HepG2 (cell line): ENCODE measurements at regions not wholly inside any gene's neighbourhood (a gene's known extent, or its start where the extent isn't known, plus 50 kb on each side); places are given as distances from the start of the nearest gene placed in this dataset.

Source experiments
- ATAC-seq: fragments of 200-7000 bp; cut with Tn5 transposase; 3 replicates; pipeline ENCODE4 v1.9.1; 2020; ENCODE audit warnings: mild to moderate bottlenecking, moderate library complexity
- BruUV-seq: library from RNA; stranded (reverse); fragments of 400-500 nt; replicated peaks from 2 replicates; lab custom pipeline; 2021; lab: Mats Ljungman, UMichigan
- CTCF ChIA-PET: fragments of 300-600 bp; formaldehyde crosslinking; extraction: SDS; loops from one replicate; lab custom pipeline; 2021; ENCODE audit warnings: low total read pairs, inconsistent platforms, low intra/inter-chr PET ratio; lab: Yijun Ruan, JAX
- POLR2A ChIA-PET: fragments of 350-600 bp; sonication (Branson Sonifier 250); formaldehyde crosslinking; loops from one replicate; lab custom pipeline; 2020; ENCODE audit warnings: antibody characterized with exemption, inconsistent platforms; lab: Yijun Ruan, JAX
- DNase-seq: peaks from one replicate; pipeline ENCODE4 v3.0.0-alpha.2; 2015; ENCODE audit warnings: low spot score
- FAIRE-seq: peaks from 3 replicates; lab custom pipeline; 2011; peaks lifted over from hg19 to GRCh38; lab: Jason Lieb, UNC
- H2AFZ ChIP-seq: one replicate; pipeline ENCODE4 v1.6.1; 2011; ENCODE audit warnings: low read length, inconsistent platforms
- H3K27ac ChIP-seq: fragments of 300-600 bp; 3 replicates; pipeline ENCODE4 v1.8.0; 2011; ENCODE audit warnings: mixed run types, mild to moderate bottlenecking, mixed read lengths, low read length, inconsistent platforms; ENCODE audit not compliant: insufficient read depth; ENCODE audit errors: extremely low read length
- H3K27me3 ChIP-seq, 2 experiments: fragments of 200-600 bp in 1 of 2; 2 replicates in 1 of 2; 3 replicates in 1 of 2; pipeline versions ENCODE4 v1.6.0 to v1.8.0; 2011; ENCODE audit warnings: low read length in 2 of 2, mild to moderate bottlenecking in 2 of 2, moderate library complexity in 2 of 2, inconsistent platforms in 1 of 2; ENCODE audit not compliant: insufficient read depth in 2 of 2, control insufficient read depth in 1 of 2
- H3K36me3 ChIP-seq, 2 experiments: fragments of 200-600 bp in 1 of 2; replicated peaks in 1 of 2; 2 replicates in 1 of 2; 3 replicates in 1 of 2; pipeline versions ENCODE4 v1.5.1 to v1.8.0; 2011; ENCODE audit warnings: low read length in 2 of 2, inconsistent platforms in 1 of 2; ENCODE audit not compliant: insufficient read depth in 2 of 2, control insufficient read depth in 1 of 2
- H3K4me1 ChIP-seq: 2 replicates; pipeline ENCODE4 v1.5.1; 2012; ENCODE audit warnings: low read length, inconsistent platforms; ENCODE audit not compliant: insufficient read depth
- H3K4me2 ChIP-seq: 2 replicates; pipeline ENCODE4 v1.6.0; 2011; ENCODE audit warnings: low read depth, low read length, inconsistent platforms
- H3K4me3 ChIP-seq, 3 experiments: fragments of 200-600 bp in 1 of 3; sonication (generic), shearing (Covaris generic) in 1 of 3; replicated peaks in 1 of 3; 2 replicates each; pipeline ENCODE4 v1.5.1; 2011 to 2016; ENCODE audit warnings: low read length in 3 of 3, inconsistent platforms in 2 of 3, low read depth in 2 of 3, mild to moderate bottlenecking in 2 of 3, control low read depth in 1 of 3, mixed read lengths in 1 of 3; ENCODE audit not compliant: insufficient read depth in 1 of 3
- H3K79me2 ChIP-seq: one replicate; pipeline ENCODE4 v1.6.1; 2011; ENCODE audit warnings: low read length, inconsistent platforms; ENCODE audit not compliant: insufficient read depth
- H3K9ac ChIP-seq: 2 replicates; pipeline ENCODE4 v1.6.0; 2011; ENCODE audit warnings: mild to moderate bottlenecking, low read depth, low read length, inconsistent platforms; ENCODE audit not compliant: insufficient read depth
- H3K9me3 ChIP-seq: 2 replicates; pipeline ENCODE4 v1.5.1; 2012; ENCODE audit warnings: mild to moderate bottlenecking, low read length
- H4K20me1 ChIP-seq: 2 replicates; pipeline ENCODE4 v1.6.0; 2011; ENCODE audit warnings: inconsistent platforms, mild to moderate bottlenecking, low read length, moderate library complexity; ENCODE audit not compliant: insufficient read depth
- ATF2 ChIP-seq: sonication (generic); formaldehyde crosslinking; IDR thresholded peaks from 2 replicates; pipeline ENCODE4 v1.4.0; 2020; ENCODE audit warnings: missing genetic modification reagents
- CENPT ChIP-seq: sonication (generic); formaldehyde crosslinking; IDR thresholded peaks from 2 replicates; pipeline ENCODE4 v1.8.0; 2022; ENCODE audit warnings: low read depth, mild to moderate bottlenecking, moderate library complexity, missing genetic modification reagents
- FOXP4 ChIP-seq: sonication (generic); formaldehyde crosslinking; IDR thresholded peaks from 2 replicates; pipeline ENCODE4 v1.4.0; 2020; ENCODE audit warnings: missing genetic modification reagents
- HNF1B ChIP-seq: sonication (generic); formaldehyde crosslinking; IDR thresholded peaks from 2 replicates; pipeline ENCODE4 v1.5.1; 2020; ENCODE audit warnings: mild to moderate bottlenecking, moderate library complexity, missing genetic modification reagents
- HOXA7 ChIP-seq: sonication (generic); formaldehyde crosslinking; IDR thresholded peaks from 2 replicates; pipeline ENCODE4 v1.8.1; 2022; ENCODE audit warnings: mild to moderate bottlenecking, missing genetic modification reagents, moderate library complexity
- KAT8 ChIP-seq: IDR thresholded peaks from 2 replicates; pipeline ENCODE4 v1.6.1; 2016; ENCODE audit warnings: missing genetic modification reagents, missing compliant biosample characterization
- KDM2A ChIP-seq: sonication (generic); formaldehyde crosslinking; IDR thresholded peaks from 2 replicates; pipeline ENCODE4 v1.4.0; 2020; ENCODE audit warnings: low read depth, missing genetic modification reagents, borderline replicate concordance
- NCOR1 ChIP-seq: fragments of 200-600 bp; sonication (generic); IDR thresholded peaks from 2 replicates; pipeline ENCODE4 v1.7.0; 2017; ENCODE audit warnings: antibody characterized with exemption, low read length, borderline replicate concordance
- NFE2L2 ChIP-seq: fragments of 150-350 bp; IDR thresholded peaks from 2 replicates; pipeline ENCODE4 v1.6.1; 2014; ENCODE audit warnings: low read length
- NR1H2 ChIP-seq: sonication (generic); formaldehyde crosslinking; IDR thresholded peaks from 2 replicates; pipeline ENCODE4 v1.8.1; 2022; ENCODE audit warnings: low read depth, missing genetic modification reagents, borderline replicate concordance
- SNAPC2 ChIP-seq: sonication (generic); formaldehyde crosslinking; IDR thresholded peaks from 2 replicates; pipeline ENCODE4 v1.8.1; 2022; ENCODE audit warnings: mild to moderate bottlenecking, missing genetic modification reagents
- SOX5 ChIP-seq: IDR thresholded peaks from 2 replicates; pipeline ENCODE4 v1.6.1; 2016; ENCODE audit warnings: borderline replicate concordance
- ZNF326 ChIP-seq: sonication (generic); formaldehyde crosslinking; IDR thresholded peaks from 2 replicates; pipeline ENCODE4 v1.4.0; 2020; ENCODE audit warnings: missing genetic modification reagents, borderline replicate concordance
- ZNF431 ChIP-seq: sonication (generic); formaldehyde crosslinking; IDR thresholded peaks from 2 replicates; pipeline ENCODE4 v1.9.0; 2022; ENCODE audit warnings: missing genetic modification reagents, low read depth, mild to moderate bottlenecking, borderline replicate concordance
- ZNF563 ChIP-seq: sonication (generic); formaldehyde crosslinking; IDR thresholded peaks from 2 replicates; pipeline ENCODE4 v1.8.0; 2022; ENCODE audit warnings: mild to moderate bottlenecking, moderate library complexity, missing genetic modification reagents
- WGBS: methylation state at CpG from one replicate; pipeline ENCODE4 v1.1.6; 2017; ENCODE audit warnings: low lambda C conversion rate; 5-methylcytosine and 5-hydroxymethylcytosine counted together
- in situ Hi-C: cut with HindIII; loops from 2 replicates; pipeline ENCODE4 v1.10.0; 2017; ENCODE audit warnings: low pct_unique_long_range_greater_than_20kb; ENCODE audit not compliant: extremely low pct_ligation_motif_present
- intact Hi-C: fragments of 100-400 bp; cut with micrococcal nuclease; formaldehyde crosslinking; loops from one replicate; pipeline ENCODE4 v1.10.0; 2022; ENCODE audit not compliant: unreplicated experiment
- TF ChIP-seq, protein P1 (sequence below): sonication (generic); formaldehyde crosslinking; IDR thresholded peaks from 2 replicates; pipeline ENCODE4 v1.4.0; 2020; ENCODE audit warnings: missing genetic modification reagents, borderline replicate concordance

GRCh38 chr19:28140201-28140600, 1072.8 kb downstream of the UQCRFS1 start:
- ATAC-seq (no peak), FAIRE-seq (no peak), DNase-seq (no peak)
- H3K4me1 ChIP-seq: no peaks in the 10 kb centered on the region
- H2AFZ ChIP-seq: no peak overlapping the region
- no peaks in the 10 kb centered on the region for H4K20me1 ChIP-seq
- no peak overlapping the region for H3K4me3 ChIP-seq
- CTCF ChIA-PET: no interaction called here
- H3K79me2 ChIP-seq: no peaks in the 10 kb centered on the region
- POLR2A ChIA-PET: no interaction called here
- H3K9me3 ChIP-seq: peaks cover 93% of the 10 kb centered on the region
- in situ Hi-C loops: no loop called here
- intact Hi-C loops: no loop called here
- no peak overlapping the region for H3K27ac ChIP-seq
- no TSS peak for BruUV-seq
- 2% methylated on average over 4 of the region's 4 CpGs for WGBS
- no peaks in the 10 kb centered on the region for H3K27me3 ChIP-seq
- H3K9ac ChIP-seq: no peak overlapping the region
- no peak overlapping the region for H3K4me2 ChIP-seq
- H3K36me3 ChIP-seq: no peaks in the 10 kb centered on the region
- TF ChIP-seq, protein P1, sequence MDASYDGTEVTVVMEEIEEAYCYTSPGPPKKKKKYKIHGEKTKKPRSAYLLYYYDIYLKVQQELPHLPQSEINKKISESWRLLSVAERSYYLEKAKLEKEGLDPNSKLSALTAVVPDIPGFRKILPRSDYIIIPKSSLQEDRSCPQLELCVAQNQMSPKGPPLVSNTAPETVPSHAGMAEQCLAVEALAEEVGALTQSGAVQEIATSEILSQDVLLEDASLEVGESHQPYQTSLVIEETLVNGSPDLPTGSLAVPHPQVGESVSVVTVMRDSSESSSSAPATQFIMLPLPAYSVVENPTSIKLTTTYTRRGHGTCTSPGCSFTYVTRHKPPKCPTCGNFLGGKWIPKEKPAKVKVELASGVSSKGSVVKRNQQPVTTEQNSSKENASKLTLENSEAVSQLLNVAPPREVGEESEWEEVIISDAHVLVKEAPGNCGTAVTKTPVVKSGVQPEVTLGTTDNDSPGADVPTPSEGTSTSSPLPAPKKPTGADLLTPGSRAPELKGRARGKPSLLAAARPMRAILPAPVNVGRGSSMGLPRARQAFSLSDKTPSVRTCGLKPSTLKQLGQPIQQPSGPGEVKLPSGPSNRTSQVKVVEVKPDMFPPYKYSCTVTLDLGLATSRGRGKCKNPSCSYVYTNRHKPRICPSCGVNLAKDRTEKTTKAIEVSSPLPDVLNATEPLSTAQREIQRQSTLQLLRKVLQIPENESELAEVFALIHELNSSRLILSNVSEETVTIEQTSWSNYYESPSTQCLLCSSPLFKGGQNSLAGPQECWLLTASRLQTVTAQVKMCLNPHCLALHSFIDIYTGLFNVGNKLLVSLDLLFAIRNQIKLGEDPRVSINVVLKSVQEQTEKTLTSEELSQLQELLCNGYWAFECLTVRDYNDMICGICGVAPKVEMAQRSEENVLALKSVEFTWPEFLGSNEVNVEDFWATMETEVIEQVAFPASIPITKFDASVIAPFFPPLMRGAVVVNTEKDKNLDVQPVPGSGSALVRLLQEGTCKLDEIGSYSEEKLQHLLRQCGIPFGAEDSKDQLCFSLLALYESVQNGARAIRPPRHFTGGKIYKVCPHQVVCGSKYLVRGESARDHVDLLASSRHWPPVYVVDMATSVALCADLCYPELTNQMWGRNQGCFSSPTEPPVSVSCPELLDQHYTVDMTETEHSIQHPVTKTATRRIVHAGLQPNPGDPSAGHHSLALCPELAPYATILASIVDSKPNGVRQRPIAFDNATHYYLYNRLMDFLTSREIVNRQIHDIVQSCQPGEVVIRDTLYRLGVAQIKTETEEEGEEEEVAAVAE (CRISPR knock-in tag): no peak
- TF ChIP-seq KDM2A (CRISPR knock-in tag): no peak
- TF ChIP-seq FOXP4 (CRISPR knock-in tag): no peak
- no peak for TF ChIP-seq CENPT (CRISPR knock-in tag)
- TF ChIP-seq ZNF326 (CRISPR knock-in tag): no peak
- TF ChIP-seq KAT8 (CRISPR knock-in tag): no peak
- TF ChIP-seq SOX5: no peak
- no peak for TF ChIP-seq HOXA7 (CRISPR knock-in tag)
- no peak for TF ChIP-seq ATF2 (CRISPR knock-in tag)
- TF ChIP-seq ZNF563: no peak
- TF ChIP-seq NFE2L2: no peak
- no peak for TF ChIP-seq NR1H2 (CRISPR knock-in tag)
- TF ChIP-seq SNAPC2: no peak
- TF ChIP-seq HNF1B: no peak
- no peak for TF ChIP-seq ZNF431 (CRISPR knock-in tag)
- no peak for TF ChIP-seq NCOR1
